Stimulated activated naive B cell treated with anti-CD40 and anti-IgM and Interleukin-4, amounts not matched to agents 10 μg/mL and 1 μg/mL and 100 μg/mL, for 72 hours (primary cell): ENCODE measurements at regions not wholly inside any gene's neighbourhood (a gene's known extent, or its start where the extent isn't known, plus 50 kb on each side); places are given as distances from the start of the nearest gene placed in this dataset.
A peak's percentile ranks its signal among the peaks of the same experiment; 100 is the strongest.

Source experiments
- ATAC-seq, 2 donors: fragments of 150-1000 bp; cut with Tn5 transposase; replicated peaks; 2 replicates each; pipeline ENCODE4 v1.10.0; 2021; ENCODE audit warnings: moderate library complexity in 1 of 2
- DNase-seq: peaks from one replicate; pipeline ENCODE4 v3.0.0; 2021
- H3K27ac Mint-ChIP-seq: one replicate; pipeline ENCODE4 v1.8.0; 2022; ENCODE audit warnings: mild to moderate bottlenecking, mixed read lengths
- H3K27me3 Mint-ChIP-seq, 2 donors: one replicate each; pipeline ENCODE4 v1.8.0; 2022; ENCODE audit warnings: mixed read lengths in 2 of 2
- H3K36me3 Mint-ChIP-seq, 2 donors: one replicate each; pipeline ENCODE4 v1.8.0; 2022; ENCODE audit warnings: mixed read lengths in 2 of 2, mild to moderate bottlenecking in 1 of 2
- H3K4me1 Mint-ChIP-seq, 2 donors: one replicate each; pipeline ENCODE4 v1.8.0; 2022; ENCODE audit warnings: mixed read lengths in 2 of 2, mild to moderate bottlenecking in 1 of 2
- H3K4me3 Mint-ChIP-seq, 2 donors: one replicate each; pipeline ENCODE4 v1.8.0; 2022; ENCODE audit warnings: mild to moderate bottlenecking in 2 of 2, mixed read lengths in 2 of 2, moderate library complexity in 1 of 2
- H3K9me3 Mint-ChIP-seq, 2 donors: one replicate each; pipeline ENCODE4 v1.8.0; 2022; ENCODE audit warnings: mixed read lengths in 2 of 2, mild to moderate bottlenecking in 1 of 2

- no peak overlapping the region for H3K27ac Mint-ChIP-seq
- H3K4me1 Mint-ChIP-seq = no peaks in the 10 kb centered on the region
- H3K4me3 Mint-ChIP-seq = no peak overlapping the region
- no peak for ATAC-seq
- H3K27me3 Mint-ChIP-seq = no peaks in the 10 kb centered on the region
- no peaks in the 10 kb centered on the region for H3K36me3 Mint-ChIP-seq
- no peaks in the 10 kb centered on the region for H3K9me3 Mint-ChIP-seq
- no peak for DNase-seq
Observed at GRCh38 chr10:84763965-84764364, 435.6 kb downstream of the CCSER2 start.

DNA sequence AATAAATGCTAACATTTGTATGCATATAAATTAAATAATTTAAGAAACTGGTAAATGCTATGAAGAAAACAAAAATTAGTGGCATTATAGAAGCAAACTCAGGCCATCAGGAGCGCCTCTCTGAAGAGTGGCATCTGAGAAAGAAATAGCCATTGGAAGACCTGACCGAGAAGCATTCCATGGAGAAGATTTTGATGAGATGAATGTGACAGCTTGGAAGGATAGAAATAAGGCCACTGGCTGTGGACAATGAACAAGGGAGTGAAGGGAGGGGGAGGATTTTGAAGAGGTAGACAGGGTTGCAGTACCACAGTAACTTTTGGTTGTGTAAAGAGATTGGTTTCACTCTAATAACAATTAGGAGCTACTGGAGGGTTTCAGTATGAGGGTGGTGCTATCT is 436.7 kb downstream of the CCSER2 start:
- ATAC-seq (no peak), DNase-seq (no peak)
- H3K4me3 Mint-ChIP-seq = no peak overlapping the region
- no peaks in the 10 kb centered on the region for H3K36me3 Mint-ChIP-seq
- no peaks in the 10 kb centered on the region for H3K9me3 Mint-ChIP-seq
- H3K27ac Mint-ChIP-seq = no peak overlapping the region
- no peaks in the 10 kb centered on the region for H3K27me3 Mint-ChIP-seq
- H3K4me1 Mint-ChIP-seq = no peaks in the 10 kb centered on the region

- Mint-ChIP-seq H3K36me3 (no peaks in the 10 kb centered on the region), H3K27ac (no peak overlapping the region), H3K27me3 (no peaks in the 10 kb centered on the region), H3K4me1 (no peaks in the 10 kb centered on the region), H3K9me3 (no peaks in the 10 kb centered on the region), H3K4me3 (no peak overlapping the region)
- DNase-seq (no peak), ATAC-seq (no peak)
Observed at GRCh38 chr10:84765656-84766055, 437.3 kb downstream of the CCSER2 start.

DNA sequence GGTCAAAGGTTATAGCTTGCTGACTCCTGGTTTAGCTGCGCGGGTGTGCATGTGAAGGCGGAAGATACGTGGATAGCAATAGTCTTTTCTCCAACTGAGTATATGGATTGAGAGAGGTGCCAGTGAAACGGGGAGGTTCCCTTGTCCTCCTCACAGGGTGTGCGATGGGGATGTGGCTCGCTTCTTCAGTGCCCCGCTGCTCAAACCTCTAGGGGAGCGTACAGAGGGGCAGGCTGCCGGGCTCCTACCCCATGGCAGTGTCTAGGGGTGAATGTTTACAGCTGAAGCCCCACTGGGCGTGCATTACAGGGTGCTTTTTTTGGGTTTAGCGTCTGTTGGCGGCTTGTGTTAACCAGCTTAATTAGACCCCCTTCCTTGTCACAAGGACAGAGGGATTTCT is 438.5 kb downstream of the CCSER2 start:
- Mint-ChIP-seq H3K9me3 (peaks cover 3 to 4% of the 10 kb centered on the region in 2 donors), H3K27ac (no peak overlapping the region), H3K36me3 (no peaks in the 10 kb centered on the region), H3K4me3 (no peak overlapping the region), H3K4me1 (no peaks in the 10 kb centered on the region), H3K27me3 (no peaks in the 10 kb centered on the region)
- no peak for DNase-seq
- no peak for ATAC-seq

- no peaks in the 10 kb centered on the region for H3K36me3 Mint-ChIP-seq
- ATAC-seq = no peak
- H3K9me3 Mint-ChIP-seq = peaks cover 3 to 4% of the 10 kb centered on the region in 2 donors
- H3K27me3 Mint-ChIP-seq = no peaks in the 10 kb centered on the region
- H3K4me1 Mint-ChIP-seq = no peaks in the 10 kb centered on the region
- no peak overlapping the region for H3K27ac Mint-ChIP-seq
- H3K4me3 Mint-ChIP-seq = no peak overlapping the region
- no peak for DNase-seq
Observed at GRCh38 chr10:84768132-84768531, 439.7 kb downstream of the CCSER2 start.

DNA sequence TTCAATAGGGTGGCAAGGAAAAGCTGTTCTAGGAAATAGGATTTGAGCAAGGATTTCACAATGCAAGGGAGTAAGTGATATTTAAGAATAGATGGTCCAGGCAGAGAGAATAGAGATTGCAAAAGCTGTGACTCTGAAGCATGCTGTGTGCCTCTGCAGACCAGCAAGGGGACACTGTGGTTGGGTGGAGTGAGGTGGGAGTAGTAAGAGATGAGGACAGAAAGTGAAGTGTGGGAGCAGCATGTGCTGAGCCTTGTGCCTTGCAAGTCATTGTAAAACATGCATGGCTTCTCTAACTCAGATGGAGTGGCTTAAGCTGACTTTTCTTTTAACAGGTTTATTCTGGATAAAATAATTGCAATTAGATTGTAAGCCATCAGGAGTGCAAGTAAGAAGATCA is 442.4 kb downstream of the CCSER2 start:
- no peak for DNase-seq
- H3K27ac Mint-ChIP-seq = no peak overlapping the region
- no peak overlapping the region for H3K4me3 Mint-ChIP-seq
- no peaks in the 10 kb centered on the region for H3K4me1 Mint-ChIP-seq
- no peaks in the 10 kb centered on the region for H3K27me3 Mint-ChIP-seq
- ATAC-seq = peak in 1 of 2 donors; percentile 27
- no peaks in the 10 kb centered on the region for H3K36me3 Mint-ChIP-seq
- peaks cover 3 to 4% of the 10 kb centered on the region in 2 donors for H3K9me3 Mint-ChIP-seq

GRCh38 chr10:84783386-84783785 is 455.0 kb downstream of the CCSER2 start:
- peaks cover 0 to 1% of the 10 kb centered on the region in 2 donors for H3K9me3 Mint-ChIP-seq
- DNase-seq = no peak
- H3K36me3 Mint-ChIP-seq = no peaks in the 10 kb centered on the region
- H3K27ac Mint-ChIP-seq = no peak overlapping the region
- H3K4me1 Mint-ChIP-seq = no peaks in the 10 kb centered on the region
- H3K27me3 Mint-ChIP-seq = peaks cover 7 to 10% of the 10 kb centered on the region in 2 donors
- H3K4me3 Mint-ChIP-seq = no peak overlapping the region
- peak; percentile 62 to 73 for ATAC-seq

DNA sequence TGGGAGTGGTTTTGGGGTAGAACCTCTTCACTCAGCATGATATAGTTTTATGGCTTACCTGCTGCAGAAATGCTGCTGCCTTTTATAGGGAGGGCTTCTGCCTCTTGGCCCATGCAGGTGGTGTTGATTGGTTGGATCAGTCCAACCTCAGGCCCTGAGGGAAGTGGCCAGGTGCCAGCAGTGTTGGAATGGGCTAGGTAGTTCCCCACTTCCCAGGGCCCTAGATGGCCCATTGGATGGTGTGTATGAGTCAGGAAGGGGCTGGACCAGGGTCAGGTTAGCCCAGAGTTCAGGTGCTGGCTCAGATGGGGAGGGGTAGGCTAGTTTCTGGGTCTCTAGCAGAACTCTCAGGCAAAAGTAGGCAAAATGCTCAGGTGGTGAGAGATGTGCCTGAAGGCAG is 455.5 kb downstream of the CCSER2 start:
- Mint-ChIP-seq H3K27ac (no peak overlapping the region), H3K9me3 (peaks cover 0 to 1% of the 10 kb centered on the region in 2 donors), H3K4me1 (no peaks in the 10 kb centered on the region), H3K27me3 (peaks cover 7 to 10% of the 10 kb centered on the region in 2 donors), H3K4me3 (no peak overlapping the region), H3K36me3 (no peaks in the 10 kb centered on the region)
- DNase-seq (no peak), ATAC-seq (no peak)

DNA sequence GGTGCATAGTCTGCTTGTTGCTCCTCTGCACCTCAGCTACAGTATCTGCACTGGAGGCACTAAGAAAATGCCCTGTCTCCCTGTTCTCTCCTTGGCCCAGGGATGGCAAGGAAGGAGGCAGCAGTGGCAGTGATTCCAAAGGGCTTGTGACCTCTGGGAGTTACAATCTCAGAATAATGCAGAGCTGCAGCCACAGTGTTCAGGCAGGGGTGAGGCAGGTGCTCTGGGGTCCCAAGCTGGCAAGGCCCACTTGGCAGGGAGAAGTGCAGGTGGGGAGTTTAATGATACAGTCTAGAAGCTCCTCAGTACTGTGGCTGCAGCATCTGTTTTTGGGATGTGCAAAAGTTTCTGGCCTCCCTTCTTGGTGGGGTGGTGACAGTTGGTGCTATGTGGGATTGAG is 456.4 kb downstream of the CCSER2 start:
- H3K27me3 Mint-ChIP-seq = peaks cover 7 to 10% of the 10 kb centered on the region in 2 donors

GRCh38 chr10:84789026-84789425 is 460.6 kb downstream of the CCSER2 start:
- H3K27me3 Mint-ChIP-seq = no peaks in the 10 kb centered on the region
- no peaks in the 10 kb centered on the region for H3K36me3 Mint-ChIP-seq
- H3K27ac Mint-ChIP-seq = no peak overlapping the region
- DNase-seq = no peak
- H3K4me1 Mint-ChIP-seq = no peaks in the 10 kb centered on the region
- ATAC-seq = no peak
- no peak overlapping the region for H3K4me3 Mint-ChIP-seq
- H3K9me3 Mint-ChIP-seq = peaks cover 0 to 2% of the 10 kb centered on the region in 2 donors

More for the DNA sequence above, 456.4 kb downstream of the CCSER2 start:
- Mint-ChIP-seq H3K9me3 (peaks cover 0 to 1% of the 10 kb centered on the region in 2 donors), H3K36me3 (no peaks in the 10 kb centered on the region), H3K4me3 (no peak overlapping the region), H3K27ac (no peak overlapping the region), H3K4me1 (no peaks in the 10 kb centered on the region)
- ATAC-seq (no peak), DNase-seq (no peak)

DNA sequence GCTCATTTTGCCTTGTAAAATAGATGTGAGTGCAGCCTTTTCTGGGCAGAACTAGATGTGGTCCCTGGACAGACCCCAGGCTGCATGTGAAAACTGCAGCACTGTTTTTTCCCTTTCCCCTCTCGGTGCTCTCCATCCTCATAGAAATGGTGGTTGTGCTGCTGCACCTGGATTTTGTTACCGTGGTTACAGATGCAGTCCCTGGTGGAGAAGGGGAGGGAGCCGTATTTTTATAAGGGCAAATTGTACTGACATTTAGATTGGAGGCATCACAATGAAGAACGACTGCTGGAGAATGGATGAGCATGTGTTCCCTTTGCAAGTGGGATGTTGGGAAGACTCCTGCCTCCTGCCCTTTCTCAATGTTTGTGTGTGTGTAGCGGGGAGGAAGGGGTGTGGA is 469.9 kb downstream of the CCSER2 start:
- Mint-ChIP-seq H3K27me3 (peaks cover 7% of the 10 kb centered on the region in 2 donors), H3K9me3 (no peaks in the 10 kb centered on the region), H3K27ac (no peak overlapping the region), H3K36me3 (no peaks in the 10 kb centered on the region), H3K4me3 (no peak overlapping the region), H3K4me1 (no peaks in the 10 kb centered on the region)
- ATAC-seq (no peak), DNase-seq (no peak)

GRCh38 chr10:84801156-84801555 is 472.8 kb downstream of the CCSER2 start:
- no peaks in the 10 kb centered on the region for H3K36me3 Mint-ChIP-seq
- H3K27ac Mint-ChIP-seq = no peak overlapping the region
- DNase-seq (no peak), ATAC-seq (no peak)
- peaks cover 0 to 3% of the 10 kb centered on the region in 2 donors for H3K9me3 Mint-ChIP-seq
- H3K27me3 Mint-ChIP-seq = peaks cover 7% of the 10 kb centered on the region in 2 donors
- no peak overlapping the region for H3K4me3 Mint-ChIP-seq
- no peaks in the 10 kb centered on the region for H3K4me1 Mint-ChIP-seq

DNA sequence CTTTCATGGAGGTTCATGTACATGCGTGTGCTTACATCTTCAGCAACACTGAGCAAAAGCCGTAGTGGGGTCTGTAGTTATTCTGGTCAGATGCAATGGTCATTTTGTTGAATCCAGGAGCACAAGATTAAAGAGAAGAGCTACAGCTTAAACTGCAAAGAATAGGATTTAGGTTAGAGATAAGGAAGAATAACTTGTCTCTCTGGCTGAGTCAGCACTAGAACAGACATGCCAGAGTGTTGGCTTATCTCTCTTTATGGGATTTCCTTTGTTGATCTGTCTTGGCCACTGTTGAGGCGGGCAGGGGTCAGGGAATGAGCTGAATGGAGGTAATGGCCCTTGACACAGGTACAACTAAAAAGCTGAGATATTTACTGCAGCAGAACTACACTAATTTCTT is 473.5 kb downstream of the CCSER2 start:
- peaks cover 7% of the 10 kb centered on the region in 2 donors for H3K27me3 Mint-ChIP-seq
- peaks cover 3 to 4% of the 10 kb centered on the region in 2 donors for H3K9me3 Mint-ChIP-seq
- ATAC-seq (no peak), DNase-seq (no peak)
- no peaks in the 10 kb centered on the region for H3K36me3 Mint-ChIP-seq
- H3K4me3 Mint-ChIP-seq = no peak overlapping the region
- no peaks in the 10 kb centered on the region for H3K4me1 Mint-ChIP-seq
- no peak overlapping the region for H3K27ac Mint-ChIP-seq

DNA sequence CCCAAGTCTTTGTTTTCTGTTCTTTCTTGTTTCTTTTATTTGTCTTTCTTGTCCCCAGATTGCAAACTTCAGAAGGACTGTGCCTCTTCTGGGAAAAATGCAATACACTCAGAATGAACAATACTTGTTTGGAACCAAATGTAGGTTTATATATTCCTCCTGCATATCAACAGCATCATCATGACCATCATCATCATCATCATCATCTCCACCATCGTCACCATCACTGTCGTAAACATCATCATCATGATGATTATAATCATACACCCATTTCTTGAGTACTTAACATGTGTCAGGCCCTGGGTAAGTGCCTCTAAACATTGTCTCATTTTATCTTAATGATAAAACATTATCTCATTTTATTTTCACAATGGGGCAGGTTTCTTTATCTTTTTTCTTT is 476.8 kb downstream of the CCSER2 start:
- Mint-ChIP-seq H3K27me3 (no peaks in the 10 kb centered on the region), H3K36me3 (no peaks in the 10 kb centered on the region), H3K4me1 (no peaks in the 10 kb centered on the region), H3K4me3 (no peak overlapping the region), H3K27ac (no peak overlapping the region), H3K9me3 (peaks cover 3 to 4% of the 10 kb centered on the region in 2 donors)
- no peak for ATAC-seq
- no peak for DNase-seq

GRCh38 chr10:84811113-84811512 is 482.7 kb downstream of the CCSER2 start:
- DNase-seq = no peak
- no peak for ATAC-seq
- no peak overlapping the region for H3K27ac Mint-ChIP-seq

DNA sequence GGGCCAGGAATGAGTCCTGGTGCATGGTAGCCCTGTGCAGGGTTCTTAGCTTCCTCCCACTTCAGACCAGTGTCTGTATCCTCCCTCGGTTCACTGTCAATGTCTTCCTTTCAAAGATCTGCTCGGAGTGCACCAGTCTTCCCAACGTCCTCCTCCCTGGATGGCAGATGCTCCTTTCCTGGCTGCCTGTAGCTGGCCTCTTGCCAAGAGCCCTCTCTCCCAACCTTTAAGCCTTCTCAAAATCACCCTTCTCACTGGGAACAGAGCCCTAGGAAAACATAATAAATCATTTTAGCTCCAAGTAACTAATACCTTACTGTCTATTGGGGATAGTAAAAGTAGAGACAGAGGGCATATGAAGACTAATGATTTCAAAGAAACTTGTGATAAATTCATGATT is 490.6 kb downstream of the CCSER2 start:
- no peak overlapping the region for H3K4me3 Mint-ChIP-seq
- peaks cover 3 to 11% of the 10 kb centered on the region in 2 donors for H3K27me3 Mint-ChIP-seq
- H3K27ac Mint-ChIP-seq = no peak overlapping the region
- ATAC-seq (no peak), DNase-seq (no peak)
- no peaks in the 10 kb centered on the region for H3K36me3 Mint-ChIP-seq
- H3K9me3 Mint-ChIP-seq = peaks cover 0 to 4% of the 10 kb centered on the region in 2 donors
- H3K4me1 Mint-ChIP-seq = no peaks in the 10 kb centered on the region

More at GRCh38 chr10:84811113-84811512, 482.7 kb downstream of the CCSER2 start:
- Mint-ChIP-seq H3K4me1 (no peaks in the 10 kb centered on the region), H3K4me3 (no peak overlapping the region), H3K27me3 (no peaks in the 10 kb centered on the region), H3K9me3 (peaks cover 0 to 4% of the 10 kb centered on the region in 2 donors), H3K36me3 (no peaks in the 10 kb centered on the region)
